ENCODE measurements at regions not wholly inside any gene's neighbourhood (a gene's known extent, or its start where the extent isn't known, plus 50 kb on each side); places are given as distances from the start of the nearest gene placed in this dataset.

DNA sequence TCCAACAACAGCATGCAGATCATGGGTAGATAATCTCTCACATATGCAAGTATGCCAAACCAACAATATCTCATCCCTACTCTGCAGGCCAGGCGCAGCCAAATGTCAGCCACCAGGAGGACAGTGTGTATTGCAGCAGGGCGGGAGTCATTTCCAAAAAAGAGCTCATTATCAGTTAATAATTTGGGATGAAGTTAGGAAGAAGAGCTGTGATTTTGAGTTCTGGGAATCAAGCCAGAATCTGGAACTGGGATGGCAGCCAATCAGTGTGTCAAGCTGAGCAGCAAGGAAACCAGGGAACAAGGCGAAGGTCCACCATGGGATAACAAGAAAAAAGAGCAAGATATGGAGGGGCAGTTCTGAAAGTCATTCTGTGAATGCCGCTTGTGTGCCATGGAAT lies 88.2 kb upstream of the CAMK2D start:
- TF ChIP-seq, protein P1, sequence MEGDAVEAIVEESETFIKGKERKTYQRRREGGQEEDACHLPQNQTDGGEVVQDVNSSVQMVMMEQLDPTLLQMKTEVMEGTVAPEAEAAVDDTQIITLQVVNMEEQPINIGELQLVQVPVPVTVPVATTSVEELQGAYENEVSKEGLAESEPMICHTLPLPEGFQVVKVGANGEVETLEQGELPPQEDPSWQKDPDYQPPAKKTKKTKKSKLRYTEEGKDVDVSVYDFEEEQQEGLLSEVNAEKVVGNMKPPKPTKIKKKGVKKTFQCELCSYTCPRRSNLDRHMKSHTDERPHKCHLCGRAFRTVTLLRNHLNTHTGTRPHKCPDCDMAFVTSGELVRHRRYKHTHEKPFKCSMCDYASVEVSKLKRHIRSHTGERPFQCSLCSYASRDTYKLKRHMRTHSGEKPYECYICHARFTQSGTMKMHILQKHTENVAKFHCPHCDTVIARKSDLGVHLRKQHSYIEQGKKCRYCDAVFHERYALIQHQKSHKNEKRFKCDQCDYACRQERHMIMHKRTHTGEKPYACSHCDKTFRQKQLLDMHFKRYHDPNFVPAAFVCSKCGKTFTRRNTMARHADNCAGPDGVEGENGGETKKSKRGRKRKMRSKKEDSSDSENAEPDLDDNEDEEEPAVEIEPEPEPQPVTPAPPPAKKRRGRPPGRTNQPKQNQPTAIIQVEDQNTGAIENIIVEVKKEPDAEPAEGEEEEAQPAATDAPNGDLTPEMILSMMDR (IDR thresholded peaks at IDR 0.05; ENCODE audit: poor library complexity, severe bottlenecking), result no peak
- no peak for ATAC-seq (ENCODE audit: low read depth)
- H3K4me3 ChIP-seq (ENCODE audit: severe bottlenecking), result no peak overlapping the region
- no peaks in the 10 kb centered on the region for H3K27me3 ChIP-seq (ENCODE audit: insufficient read depth, poor library complexity, severe bottlenecking)
- H3K9me3 ChIP-seq (ENCODE audit: severe bottlenecking), result no peaks in the 10 kb centered on the region
- H3K27ac ChIP-seq (ENCODE audit: poor library complexity, severe bottlenecking), result no peak overlapping the region
- H3K4me1 ChIP-seq (ENCODE audit: insufficient read depth, poor library complexity, severe bottlenecking), result no peaks in the 10 kb centered on the region
- DNase-seq (ENCODE audit: low spot score), result no peak
- H3K36me3 ChIP-seq (ENCODE audit: low read depth), result no peaks in the 10 kb centered on the region

DNA sequence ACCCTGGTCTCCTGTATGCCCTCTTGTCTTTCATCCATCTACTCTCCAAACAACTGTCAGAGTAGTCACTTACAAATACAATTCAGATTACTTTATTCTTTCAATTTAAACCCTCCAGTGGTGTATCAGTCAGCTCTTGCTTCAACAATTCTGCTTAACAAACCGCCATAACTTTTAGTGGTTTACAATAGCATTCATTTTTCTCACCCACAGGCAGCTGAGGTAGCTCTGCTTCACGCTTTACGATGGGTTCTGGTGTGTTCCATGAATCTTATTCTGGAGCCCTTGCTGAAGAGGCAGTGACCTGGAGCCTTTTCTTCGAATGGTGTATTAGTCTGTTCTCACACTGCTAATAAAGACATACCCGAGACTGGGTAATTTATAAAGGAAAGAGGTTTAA lies 86.2 kb upstream of the CAMK2D start:
- H3K4me1 ChIP-seq (ENCODE audit: insufficient read depth, poor library complexity, severe bottlenecking), result no peaks in the 10 kb centered on the region
- no peaks in the 10 kb centered on the region for H3K36me3 ChIP-seq (ENCODE audit: low read depth)
- ATAC-seq (ENCODE audit: low read depth) (no peak), DNase-seq (ENCODE audit: low spot score) (no peak)
- no peaks in the 10 kb centered on the region for H3K9me3 ChIP-seq (ENCODE audit: severe bottlenecking)
- H3K4me3 ChIP-seq (ENCODE audit: severe bottlenecking), result no peak overlapping the region
- H3K27ac ChIP-seq (ENCODE audit: poor library complexity, severe bottlenecking), result no peak overlapping the region
- TF ChIP-seq, protein P1 (IDR thresholded peaks at IDR 0.05; ENCODE audit: poor library complexity, severe bottlenecking), result no peak
- no peaks in the 10 kb centered on the region for H3K27me3 ChIP-seq (ENCODE audit: insufficient read depth, poor library complexity, severe bottlenecking)

DNA sequence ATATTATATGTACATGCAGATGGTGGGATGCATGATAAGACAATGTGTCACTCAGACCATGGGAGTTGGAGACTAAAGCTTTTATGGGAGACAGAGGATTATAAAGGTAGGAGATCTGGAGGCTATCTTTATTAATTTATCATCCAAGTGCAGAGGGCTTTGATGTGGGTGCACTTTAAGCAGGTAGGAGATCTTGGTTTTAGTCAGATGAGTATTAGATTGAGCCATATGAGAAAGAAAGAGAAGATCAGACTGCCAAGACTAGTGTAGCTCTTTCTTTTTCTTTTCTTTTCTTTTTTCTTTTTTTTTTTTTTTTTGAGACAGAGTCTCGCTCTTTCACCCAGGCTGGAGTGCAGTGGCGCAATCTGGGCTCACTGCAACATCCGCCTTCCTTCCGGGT lies 84.9 kb upstream of the CAMK2D start:
- H3K27me3 ChIP-seq (ENCODE audit: insufficient read depth, poor library complexity, severe bottlenecking), result no peaks in the 10 kb centered on the region
- no peaks in the 10 kb centered on the region for H3K4me1 ChIP-seq (ENCODE audit: insufficient read depth, poor library complexity, severe bottlenecking)
- TF ChIP-seq, protein P1 (IDR thresholded peaks at IDR 0.05; ENCODE audit: poor library complexity, severe bottlenecking), result no peak
- no peak for ATAC-seq (ENCODE audit: low read depth)
- no peak overlapping the region for H3K4me3 ChIP-seq (ENCODE audit: severe bottlenecking)
- no peak overlapping the region for H3K27ac ChIP-seq (ENCODE audit: poor library complexity, severe bottlenecking)
- H3K9me3 ChIP-seq (ENCODE audit: severe bottlenecking), result no peaks in the 10 kb centered on the region
- DNase-seq (ENCODE audit: low spot score), result no peak
- no peaks in the 10 kb centered on the region for H3K36me3 ChIP-seq (ENCODE audit: low read depth)

DNA sequence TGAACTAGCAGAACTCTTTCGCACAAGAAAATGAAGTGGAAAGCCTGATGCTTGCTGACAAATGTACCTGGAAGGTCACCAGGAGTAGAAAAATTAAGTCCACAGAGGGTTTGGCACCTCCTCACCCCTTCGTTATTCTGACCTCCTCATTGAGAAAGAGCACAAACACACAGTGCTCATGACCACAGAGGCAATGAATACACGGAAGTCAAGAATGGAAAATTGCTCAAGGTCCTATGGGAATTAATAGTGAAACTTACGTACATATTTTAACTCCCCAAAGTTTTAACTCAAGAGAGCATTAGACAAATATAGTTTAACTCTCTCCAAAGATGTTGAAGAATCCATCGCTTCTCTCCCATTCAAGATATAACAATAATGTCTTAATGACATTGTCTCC lies 83.6 kb upstream of the CAMK2D start:
- no peaks in the 10 kb centered on the region for H3K9me3 ChIP-seq (ENCODE audit: severe bottlenecking)
- H3K36me3 ChIP-seq (ENCODE audit: low read depth), result no peaks in the 10 kb centered on the region
- TF ChIP-seq, protein P1 (IDR thresholded peaks at IDR 0.05; ENCODE audit: poor library complexity, severe bottlenecking), result no peak
- no peak overlapping the region for H3K4me3 ChIP-seq (ENCODE audit: severe bottlenecking)
- H3K27me3 ChIP-seq (ENCODE audit: insufficient read depth, poor library complexity, severe bottlenecking), result no peaks in the 10 kb centered on the region
- peaks cover 8% of the 10 kb centered on the region for H3K4me1 ChIP-seq (ENCODE audit: insufficient read depth, poor library complexity, severe bottlenecking)
- no peak overlapping the region for H3K27ac ChIP-seq (ENCODE audit: poor library complexity, severe bottlenecking)
- ATAC-seq (ENCODE audit: low read depth), result no peak
- no peak for DNase-seq (ENCODE audit: low spot score)

DNA sequence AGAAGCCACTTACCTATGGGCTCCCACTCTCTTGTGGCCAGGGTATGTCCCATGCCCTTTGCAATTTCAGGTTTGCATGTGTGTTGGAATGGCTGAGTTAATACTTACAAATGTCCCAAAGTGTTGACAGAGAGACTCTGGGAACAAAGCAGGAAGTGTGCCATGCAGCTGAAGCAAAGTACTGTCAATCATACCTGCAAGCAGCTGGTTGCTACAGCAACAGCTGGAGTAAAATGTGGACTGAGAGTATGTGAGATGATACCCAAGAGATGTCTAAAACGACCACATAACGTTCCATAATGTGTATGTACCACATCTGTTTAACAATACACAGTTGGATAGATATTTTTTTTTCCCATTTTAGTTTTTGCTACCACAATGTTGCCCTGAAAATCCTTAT lies 82.8 kb upstream of the CAMK2D start:
- Histone ChIP-seq H3K4me3 (ENCODE audit: severe bottlenecking) (no peak overlapping the region), H3K9me3 (ENCODE audit: severe bottlenecking) (no peaks in the 10 kb centered on the region), H3K4me1 (ENCODE audit: insufficient read depth, poor library complexity, severe bottlenecking) (peaks cover 8% of the 10 kb centered on the region), H3K36me3 (ENCODE audit: low read depth) (no peaks in the 10 kb centered on the region), H3K27me3 (ENCODE audit: insufficient read depth, poor library complexity, severe bottlenecking) (no peaks in the 10 kb centered on the region), H3K27ac (ENCODE audit: poor library complexity, severe bottlenecking) (no peak overlapping the region)
- no peak for DNase-seq (ENCODE audit: low spot score)
- no peak for ATAC-seq (ENCODE audit: low read depth)
- TF ChIP-seq, protein P1 (IDR thresholded peaks at IDR 0.05; ENCODE audit: poor library complexity, severe bottlenecking), result no peak

All from RWPE2 (cell line).